COLO829 (cell line): ENCODE measurements at regions not wholly inside any gene's neighbourhood (a gene's known extent, or its start where the extent isn't known, plus 50 kb on each side); places are given as distances from the start of the nearest gene placed in this dataset.

Source experiments
- DNase-seq: peaks from one replicate; pipeline ENCODE4 v3.0.0; 2012; ENCODE audit warnings: low spot score

GRCh38 chr10:44477046-44477425, 92.1 kb upstream of the CXCL12 start:
- no peak for DNase-seq

GRCh38 chr10:44478040-44478439, 93.1 kb upstream of the CXCL12 start:
- no peak for DNase-seq

- no peak for DNase-seq
Measured at GRCh38 chr10:44478876-44479705, 94.2 kb upstream of the CXCL12 start.

GRCh38 chr10:44492678-44493077, 107.8 kb upstream of the CXCL12 start:
- no peak for DNase-seq

GRCh38 chr10:44498222-44498621, 113.3 kb upstream of the CXCL12 start:
- DNase-seq = no peak

GRCh38 chr10:44500451-44500850, 115.6 kb upstream of the CXCL12 start:
- DNase-seq = no peak

- DNase-seq = no peak
Measured at GRCh38 chr10:44506386-44506785, 121.5 kb upstream of the CXCL12 start.

GRCh38 chr10:44510379-44511115, 125.7 kb upstream of the CXCL12 start:
- DNase-seq = no peak

- no peak for DNase-seq
Measured at GRCh38 chr10:44511166-44511565, 126.3 kb upstream of the CXCL12 start.

- DNase-seq = no peak
Measured at GRCh38 chr10:44511601-44512000, 126.7 kb upstream of the CXCL12 start.

- no peak for DNase-seq
Measured at GRCh38 chr10:44512431-44513022, 127.6 kb upstream of the CXCL12 start.

- no peak for DNase-seq
Measured at GRCh38 chr10:44513591-44513990, 128.7 kb upstream of the CXCL12 start.

- no peak for DNase-seq
Measured at GRCh38 chr10:44516891-44517290, 132.0 kb upstream of the CXCL12 start.

- DNase-seq = no peak
Measured at GRCh38 chr10:44517635-44518034, 132.7 kb upstream of the CXCL12 start.

GRCh38 chr10:44519361-44519760, 134.5 kb upstream of the CXCL12 start:
- no peak for DNase-seq

GRCh38 chr10:44520651-44521050, 135.8 kb upstream of the CXCL12 start:
- DNase-seq = no peak

- DNase-seq = no peak
Measured at GRCh38 chr10:44539178-44539577, 154.3 kb upstream of the CXCL12 start.

- no peak for DNase-seq
Measured at GRCh38 chr10:44552726-44553125, 167.8 kb upstream of the CXCL12 start.

- no peak for DNase-seq
Measured at GRCh38 chr10:44557596-44558191, 172.8 kb upstream of the CXCL12 start.

- DNase-seq = no peak
Measured at GRCh38 chr10:44558521-44558920, 173.6 kb upstream of the CXCL12 start.

- DNase-seq = no peak
Measured at GRCh38 chr10:44564361-44564760, 179.5 kb upstream of the CXCL12 start.

GRCh38 chr10:44564790-44565189, 179.9 kb upstream of the CXCL12 start:
- no peak for DNase-seq

GRCh38 chr10:44566786-44567185, 181.9 kb upstream of the CXCL12 start:
- no peak for DNase-seq
